ENCODE measurements at regions not wholly inside any gene's neighbourhood (a gene's known extent, or its start where the extent isn't known, plus 50 kb on each side); places are given as distances from the start of the nearest gene placed in this dataset.
"Not testable (repeated sequence)": the region's sequence is repeated elsewhere in the genome, so short reads cannot be mapped to it uniquely, and the experiment has no call there.

GRCh38 chr3:127045435-127046045, 62.6 kb downstream of the PLXNA1 start:
- DNase-seq (ENCODE audit: low read depth, low spot score), result no peak
- H3K27ac ChIP-seq, result no peak overlapping the region

- DNase-seq (ENCODE audit: low read depth, low spot score); H3K27ac ChIP-seq: not testable (repeated sequence)
These were observed 63.8 kb downstream of the PLXNA1 start for GRCh38 chr3:127046690-127047089.

GRCh38 chr3:127049393-127049792, 66.5 kb downstream of the PLXNA1 start:
- H3K27ac ChIP-seq, result no peak overlapping the region
- DNase-seq (ENCODE audit: low read depth, low spot score), result no peak

GRCh38 chr3:127050733-127051132, 67.8 kb downstream of the PLXNA1 start:
- H3K27ac ChIP-seq, result no peak overlapping the region
- DNase-seq (ENCODE audit: low read depth, low spot score), result no peak

- DNase-seq (ENCODE audit: low read depth, low spot score), result no peak
- H3K27ac ChIP-seq, result no peak overlapping the region
These were observed 69.2 kb downstream of the PLXNA1 start for GRCh38 chr3:127052121-127052561.

- H3K27ac ChIP-seq, result no peak overlapping the region
- no peak for DNase-seq (ENCODE audit: low read depth, low spot score)
These were observed 70.1 kb downstream of the PLXNA1 start for GRCh38 chr3:127053026-127053425.

GRCh38 chr3:127053450-127053849, 70.5 kb downstream of the PLXNA1 start:
- DNase-seq (ENCODE audit: low read depth, low spot score), result no peak
- no peak overlapping the region for H3K27ac ChIP-seq

- H3K27ac ChIP-seq, result no peak overlapping the region
- no peak for DNase-seq (ENCODE audit: low read depth, low spot score)
These were observed 71.1 kb downstream of the PLXNA1 start for GRCh38 chr3:127053979-127054378.

GRCh38 chr3:127056281-127056680, 73.4 kb downstream of the PLXNA1 start:
- H3K27ac ChIP-seq, result no peak overlapping the region
- no peak for DNase-seq (ENCODE audit: low read depth, low spot score)

- no peak for DNase-seq (ENCODE audit: low read depth, low spot score)
- H3K27ac ChIP-seq, result no peak overlapping the region
These were observed 74.1 kb downstream of the PLXNA1 start for GRCh38 chr3:127056976-127057375.

GRCh38 chr3:127059072-127059471, 76.2 kb downstream of the PLXNA1 start:
- DNase-seq (ENCODE audit: low read depth, low spot score), result no peak
- no peak overlapping the region for H3K27ac ChIP-seq

GRCh38 chr3:127061641-127062040, 78.7 kb downstream of the PLXNA1 start:
- no peak overlapping the region for H3K27ac ChIP-seq
- no peak for DNase-seq (ENCODE audit: low read depth, low spot score)

- DNase-seq (ENCODE audit: low read depth, low spot score), result no peak
- no peak overlapping the region for H3K27ac ChIP-seq
These were observed 80.0 kb downstream of the PLXNA1 start for GRCh38 chr3:127062926-127063325.

- no peak for DNase-seq (ENCODE audit: low read depth, low spot score)
- H3K27ac ChIP-seq, result no peak overlapping the region
These were observed 81.0 kb downstream of the PLXNA1 start for GRCh38 chr3:127063916-127064315.

GRCh38 chr3:127064391-127065137, 81.6 kb downstream of the PLXNA1 start:
- no peak for DNase-seq (ENCODE audit: low read depth, low spot score)
- H3K27ac ChIP-seq, result no peak overlapping the region

- no peak overlapping the region for H3K27ac ChIP-seq
- DNase-seq (ENCODE audit: low read depth, low spot score), result no peak
These were observed 82.2 kb downstream of the PLXNA1 start for GRCh38 chr3:127065138-127065427.

- H3K27ac ChIP-seq, result no peak overlapping the region
- no peak for DNase-seq (ENCODE audit: low read depth, low spot score)
These were observed 82.8 kb downstream of the PLXNA1 start for GRCh38 chr3:127065561-127066290.

GRCh38 chr3:127066635-127067034, 83.7 kb downstream of the PLXNA1 start:
- no peak overlapping the region for H3K27ac ChIP-seq
- DNase-seq (ENCODE audit: low read depth, low spot score), result no peak

- no peak overlapping the region for H3K27ac ChIP-seq
- no peak for DNase-seq (ENCODE audit: low read depth, low spot score)
These were observed 84.4 kb downstream of the PLXNA1 start for GRCh38 chr3:127067116-127067910.

GRCh38 chr3:127068111-127068810, 85.3 kb downstream of the PLXNA1 start:
- no peak for DNase-seq (ENCODE audit: low read depth, low spot score)
- H3K27ac ChIP-seq, result no peak overlapping the region

Data from epithelial cell of prostate (primary cell).